PC-9 (cell line): ENCODE measurements at regions not wholly inside any gene's neighbourhood (a gene's known extent, or its start where the extent isn't known, plus 50 kb on each side); places are given as distances from the start of the nearest gene placed in this dataset.
"Not testable (repeated sequence)": the region's sequence is repeated elsewhere in the genome, so short reads cannot be mapped to it uniquely, and the experiment has no call there.

Experiments
- BruUV-seq: library from RNA; stranded (reverse); fragments of 400-500 nt; replicated peaks from 2 replicates; lab custom pipeline; 2021; lab: Mats Ljungman, UMichigan
- CTCF ChIA-PET: fragments of 300-600 bp; sonication (Branson Sonifier 250); formaldehyde crosslinking; loops from one replicate; lab custom pipeline; 2022; ENCODE audit warnings: antibody characterized with exemption; lab: Charles Lee
- POLR2A ChIA-PET: fragments of 300-600 bp; sonication (Branson Sonifier 250); formaldehyde crosslinking; loops from one replicate; lab custom pipeline; 2022; ENCODE audit warnings: antibody characterized with exemption; ENCODE audit not compliant: unreplicated experiment; lab: Charles Lee
- DNase-seq, 2 experiments: peaks; one replicate each; pipeline versions ENCODE4 v3.0.0 to v3.0.0-alpha.2; 2015 to 2022; ENCODE audit warnings: mixed read lengths in 1 of 2
- H2AFZ ChIP-seq: fragments of 200-600 bp; sonication (generic); 2 replicates; pipeline ENCODE4 v1.8.1; 2017; ENCODE audit warnings: antibody characterized with exemption
- H3F3A ChIP-seq: fragments of 200-600 bp; sonication (generic); 2 replicates; pipeline ENCODE4 v1.8.1; 2017; ENCODE audit warnings: antibody characterized with exemption, mild to moderate bottlenecking, low read depth; ENCODE audit not compliant: insufficient read depth
- H3K27ac ChIP-seq: fragments of 200-600 bp; sonication (generic); 2 replicates; pipeline ENCODE4 v1.6.1; 2016; ENCODE audit warnings: mixed run types
- H3K27me3 ChIP-seq: fragments of 200-600 bp; sonication (generic); 2 replicates; pipeline ENCODE4 v1.6.1; 2016; ENCODE audit warnings: low read depth, mixed run types; ENCODE audit not compliant: insufficient read depth
- H3K36me3 ChIP-seq: fragments of 200-600 bp; sonication (generic); 2 replicates; pipeline ENCODE4 v1.6.1; 2016; ENCODE audit warnings: low read depth, mixed run types
- H3K4me1 ChIP-seq: fragments of 200-600 bp; sonication (generic); replicated peaks from 2 replicates; pipeline ENCODE4 v1.6.1; 2016; ENCODE audit warnings: mixed run types; ENCODE audit not compliant: insufficient read depth
- H3K4me2 ChIP-seq: fragments of 200-600 bp; sonication (generic); 2 replicates; pipeline ENCODE4 v1.6.1; 2017; ENCODE audit warnings: mixed run types
- H3K4me3 ChIP-seq: fragments of 200-600 bp; sonication (generic); 2 replicates; pipeline ENCODE4 v1.6.1; 2016; ENCODE audit warnings: mixed run types
- H3K79me2 ChIP-seq: fragments of 200-600 bp; sonication (generic); 2 replicates; pipeline ENCODE4 v1.6.1; 2017; ENCODE audit warnings: low read depth, mixed run types
- H3K9me2 ChIP-seq: fragments of 200-600 bp; sonication (generic); 2 replicates; pipeline ENCODE4 v1.8.1; 2017; ENCODE audit warnings: mild to moderate bottlenecking; ENCODE audit not compliant: insufficient read depth
- H3K9me3 ChIP-seq: fragments of 200-600 bp; sonication (generic); 2 replicates; pipeline ENCODE4 v1.8.1; 2016; ENCODE audit warnings: low read depth; ENCODE audit not compliant: insufficient read depth
- H4K20me1 ChIP-seq: fragments of 200-600 bp; sonication (generic); 2 replicates; pipeline ENCODE4 v1.8.1; 2017; ENCODE audit not compliant: insufficient read depth
- EZH2 ChIP-seq: fragments of 200-600 bp; sonication (generic); IDR thresholded peaks from 2 replicates; pipeline ENCODE4 v1.8.0; 2017; ENCODE audit warnings: antibody characterized with exemption, low read depth
- intact Hi-C: fragments of 100-400 bp; cut with micrococcal nuclease; formaldehyde crosslinking; loops from one replicate; pipeline ENCODE4 v1.10.0; 2022; ENCODE audit not compliant: unreplicated experiment
- TF ChIP-seq, protein P1 (sequence below): fragments of 200-600 bp; sonication (generic); conservative IDR thresholded peaks from 2 replicates; pipeline ENCODE4 v1.6.1; 2017; ENCODE audit warnings: mixed run types, antibody characterized with exemption, mild to moderate bottlenecking, moderate library complexity

- DNase-seq, result no peak
- no peaks in the 10 kb centered on the region for H4K20me1 ChIP-seq
- H3K9me2 ChIP-seq, result no peaks in the 10 kb centered on the region
- H3K4me1 ChIP-seq, result no peaks in the 10 kb centered on the region
- BruUV-seq, result no TSS peak
- no peak for TF ChIP-seq EZH2
- TF ChIP-seq, protein P1, sequence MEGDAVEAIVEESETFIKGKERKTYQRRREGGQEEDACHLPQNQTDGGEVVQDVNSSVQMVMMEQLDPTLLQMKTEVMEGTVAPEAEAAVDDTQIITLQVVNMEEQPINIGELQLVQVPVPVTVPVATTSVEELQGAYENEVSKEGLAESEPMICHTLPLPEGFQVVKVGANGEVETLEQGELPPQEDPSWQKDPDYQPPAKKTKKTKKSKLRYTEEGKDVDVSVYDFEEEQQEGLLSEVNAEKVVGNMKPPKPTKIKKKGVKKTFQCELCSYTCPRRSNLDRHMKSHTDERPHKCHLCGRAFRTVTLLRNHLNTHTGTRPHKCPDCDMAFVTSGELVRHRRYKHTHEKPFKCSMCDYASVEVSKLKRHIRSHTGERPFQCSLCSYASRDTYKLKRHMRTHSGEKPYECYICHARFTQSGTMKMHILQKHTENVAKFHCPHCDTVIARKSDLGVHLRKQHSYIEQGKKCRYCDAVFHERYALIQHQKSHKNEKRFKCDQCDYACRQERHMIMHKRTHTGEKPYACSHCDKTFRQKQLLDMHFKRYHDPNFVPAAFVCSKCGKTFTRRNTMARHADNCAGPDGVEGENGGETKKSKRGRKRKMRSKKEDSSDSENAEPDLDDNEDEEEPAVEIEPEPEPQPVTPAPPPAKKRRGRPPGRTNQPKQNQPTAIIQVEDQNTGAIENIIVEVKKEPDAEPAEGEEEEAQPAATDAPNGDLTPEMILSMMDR, result no peak
- CTCF ChIA-PET, result no interaction called here
- no peak overlapping the region for H3K27ac ChIP-seq
- intact Hi-C loops, result no loop called here
- H3K4me2 ChIP-seq, result no peak overlapping the region
- H3K79me2 ChIP-seq, result no peaks in the 10 kb centered on the region
- POLR2A ChIA-PET, result no interaction called here
- no peak overlapping the region for H3K4me3 ChIP-seq
- no peak overlapping the region for H2AFZ ChIP-seq
- no peaks in the 10 kb centered on the region for H3K27me3 ChIP-seq
- no peaks in the 10 kb centered on the region for H3K9me3 ChIP-seq
- no peaks in the 10 kb centered on the region for H3F3A ChIP-seq
- H3K36me3 ChIP-seq, result no peaks in the 10 kb centered on the region
Observed at GRCh38 chr10:130515670-130516069, 379.5 kb downstream of the GLRX3 start.

DNA sequence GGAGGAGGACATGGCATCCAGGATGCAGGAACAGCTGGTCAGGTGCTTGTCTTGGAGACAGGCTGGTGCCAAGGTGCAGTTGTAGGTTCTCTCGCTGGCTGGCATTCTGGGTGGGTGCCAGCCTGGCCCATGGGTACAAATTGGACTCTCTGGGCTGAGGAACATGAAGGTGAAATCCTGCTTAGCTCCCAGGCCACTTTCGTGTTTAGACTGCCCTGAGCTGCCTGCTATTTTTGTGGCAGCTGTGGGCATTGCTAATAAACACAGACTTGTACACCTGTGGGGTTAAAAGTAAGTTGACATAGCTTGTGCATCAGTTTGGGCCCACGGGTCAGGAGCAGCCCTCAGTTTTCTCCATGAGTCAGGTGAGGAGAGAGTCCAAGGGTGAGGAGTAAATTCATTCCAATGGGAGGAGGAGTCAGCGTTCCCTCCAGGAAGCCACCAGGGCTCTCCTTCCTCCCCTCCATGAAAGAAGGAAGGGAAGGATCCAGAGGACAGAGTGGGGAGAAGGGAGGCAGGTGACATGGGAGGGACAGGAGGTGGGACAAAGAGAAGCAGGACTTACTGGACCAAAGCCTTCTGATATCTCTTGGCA lies 380.0 kb downstream of the GLRX3 start:
- no peaks in the 10 kb centered on the region for H3F3A ChIP-seq
- DNase-seq, result no peak
- H3K4me2 ChIP-seq, result no peak overlapping the region
- no peaks in the 10 kb centered on the region for H3K27me3 ChIP-seq
- H3K36me3 ChIP-seq, result no peaks in the 10 kb centered on the region
- H3K9me3 ChIP-seq, result no peaks in the 10 kb centered on the region
- H3K4me1 ChIP-seq, result no peaks in the 10 kb centered on the region
- intact Hi-C loops, result no loop called here
- no TSS peak for BruUV-seq
- H3K9me2 ChIP-seq, result no peaks in the 10 kb centered on the region
- no peak for TF ChIP-seq EZH2
- TF ChIP-seq, protein P1, result no peak
- no peaks in the 10 kb centered on the region for H4K20me1 ChIP-seq
- H3K79me2 ChIP-seq, result no peaks in the 10 kb centered on the region
- no peak overlapping the region for H3K4me3 ChIP-seq
- no peak overlapping the region for H2AFZ ChIP-seq
- POLR2A ChIA-PET, result no interaction called here
- no peak overlapping the region for H3K27ac ChIP-seq
- CTCF ChIA-PET, result no interaction called here

DNA sequence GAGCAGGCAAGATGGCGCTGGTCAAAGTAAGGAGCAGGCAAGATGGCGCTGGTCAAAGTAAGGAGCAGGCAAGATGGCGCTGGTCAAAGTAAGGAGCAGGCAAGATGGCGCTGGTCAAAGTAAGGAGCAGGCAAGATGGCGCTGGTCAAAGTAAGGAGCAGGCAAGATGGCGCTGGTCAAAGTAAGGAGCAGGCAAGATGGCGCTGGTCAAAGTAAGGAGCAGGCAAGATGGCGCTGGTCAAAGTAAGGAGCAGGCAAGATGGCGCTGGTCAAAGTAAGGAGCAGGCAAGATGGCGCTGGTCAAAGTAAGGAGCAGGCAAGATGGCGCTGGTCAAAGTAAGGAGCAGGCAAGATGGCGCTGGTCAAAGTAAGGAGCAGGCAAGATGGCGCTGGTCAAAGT lies 382.7 kb downstream of the GLRX3 start:
- H3K4me1 ChIP-seq, BruUV-seq, H3K27me3 ChIP-seq, H3K9me3 ChIP-seq, CTCF ChIA-PET, H3K27ac ChIP-seq, POLR2A ChIA-PET, H3K36me3 ChIP-seq, H4K20me1 ChIP-seq, intact Hi-C loops, H3K4me3 ChIP-seq, DNase-seq, H3F3A ChIP-seq, H3K79me2 ChIP-seq, H2AFZ ChIP-seq, H3K4me2 ChIP-seq, H3K9me2 ChIP-seq: not testable (repeated sequence)

- ChIA-PET CTCF (no interaction called here), POLR2A (no interaction called here)
- intact Hi-C loops, result no loop called here
Observed at GRCh38 chr10:130519791-130520190, 383.6 kb downstream of the GLRX3 start.

More at GRCh38 chr10:130519791-130520190, 383.6 kb downstream of the GLRX3 start:
- Histone ChIP-seq H3K36me3 (no peaks in the 10 kb centered on the region), H2AFZ (no peak overlapping the region), H3K9me3 (no peaks in the 10 kb centered on the region), H3K27ac (no peak overlapping the region), H3K4me3 (no peak overlapping the region), H3K4me2 (no peak overlapping the region), H3F3A (no peaks in the 10 kb centered on the region), H3K27me3 (no peaks in the 10 kb centered on the region), H4K20me1 (no peaks in the 10 kb centered on the region), H3K9me2 (no peaks in the 10 kb centered on the region), H3K79me2 (no peaks in the 10 kb centered on the region), H3K4me1 (no peaks in the 10 kb centered on the region)
- TF ChIP-seq, protein P1, result no peak
- TF ChIP-seq EZH2, result no peak
- no TSS peak for BruUV-seq
- no peak for DNase-seq
